ENCODE measurements at regions not wholly inside any gene's neighbourhood (a gene's known extent, or its start where the extent isn't known, plus 50 kb on each side); places are given as distances from the start of the nearest gene placed in this dataset.

GRCh38 chrX:69268611-69269010 lies 103.4 kb upstream of the PJA1 start:
- no peaks in the 10 kb centered on the region for H3K9me3 ChIP-seq (ENCODE audit: control insufficient read depth in 1 of 2, insufficient read depth in 1 of 2, low read depth in 1 of 2, low read length in 2 of 2)
- DNase-seq (ENCODE audit: low read depth, low spot score) (no peak), ATAC-seq (no peak)
- no peaks in the 10 kb centered on the region for H3K4me1 ChIP-seq (ENCODE audit: control insufficient read depth in 1 of 2, insufficient read depth in 2 of 2, low read length in 2 of 2)
- BruUV-seq (replicated peaks), result no TSS peak
- H3K27ac ChIP-seq (ENCODE audit: low read depth, low read length), result no peak overlapping the region
- H2AFZ ChIP-seq (ENCODE audit: low read depth, low read length, poor library complexity, severe bottlenecking), result no peak overlapping the region
- intact Hi-C loops (cut with micrococcal nuclease), result no loop called here
- H3K9me2 ChIP-seq (ENCODE audit: insufficient read depth), result no peaks in the 10 kb centered on the region
- ChIA-PET POLR2A (no interaction called here), RAD21 (ENCODE audit: low non-redundant PET in 1 of 2, low total read pairs in 2 of 2, uncharacterized antibody in 2 of 2, unreplicated experiment in 2 of 2) (no interaction called here), CTCF (no interaction called here)
- H3K36me3 ChIP-seq (ENCODE audit: control insufficient read depth in 1 of 2, insufficient read depth in 2 of 2, low read length in 2 of 2), result no peaks in the 10 kb centered on the region
- no peak overlapping the region for H3K4me2 ChIP-seq (ENCODE audit: low read length)
- H3K27me3 ChIP-seq (ENCODE audit: insufficient read depth, low read length), result no peaks in the 10 kb centered on the region
- no peak overlapping the region for H3K9ac ChIP-seq (ENCODE audit: low read length)
- TF ChIP-seq POLR2A (IDR thresholded peaks at IDR 0.05; ENCODE audit: borderline replicate concordance, extremely low read depth, insufficient read depth, insufficient read length), result no peak
- TF ChIP-seq CTCF (IDR thresholded peaks at IDR 0.05 in 2 of 3, conservative IDR thresholded peaks at IDR 0.05 in 1 of 3; ENCODE audit: borderline replicate concordance in 1 of 3, insufficient read depth in 1 of 3, low read depth in 2 of 3, low read length in 2 of 3), result no peak
- no peak for TF ChIP-seq EZH2 (IDR thresholded peaks at IDR 0.05)
- TF ChIP-seq FOSL1 (IDR thresholded peaks at IDR 0.05; ENCODE audit: low read depth), result no peak
- TF ChIP-seq POLR2AphosphoS5 (IDR thresholded peaks at IDR 0.05; ENCODE audit: low read depth, low read length), result no peak
- no peak for TF ChIP-seq RAD21 (IDR thresholded peaks at IDR 0.05; ENCODE audit: low read depth)
- no peak for TF ChIP-seq TCF7L2 (IDR thresholded peaks at IDR 0.05; ENCODE audit: borderline replicate concordance, extremely low read depth, insufficient read depth, insufficient read length)
- TF ChIP-seq EGR1 (IDR thresholded peaks at IDR 0.05; ENCODE audit: low read depth), result no peak
- no peak for TF ChIP-seq SRF (IDR thresholded peaks at IDR 0.05; ENCODE audit: low read depth)
- no peak for TF ChIP-seq ZNF274 (IDR thresholded peaks at IDR 0.05; ENCODE audit: low read depth, low read length)
- no peak for TF ChIP-seq ZFX (IDR thresholded peaks at IDR 0.05)
- TF ChIP-seq SIN3A (IDR thresholded peaks at IDR 0.05; ENCODE audit: low read depth), result no peak
- TF ChIP-seq ELF1 (IDR thresholded peaks at IDR 0.05; ENCODE audit: borderline replicate concordance, low read depth), result no peak
- TF ChIP-seq EZH2phosphoT487 (IDR thresholded peaks at IDR 0.05; ENCODE audit: borderline replicate concordance), result no peak
- no peak for TF ChIP-seq CBX3 (IDR thresholded peaks at IDR 0.05; ENCODE audit: low read depth)
- TF ChIP-seq MAX (IDR thresholded peaks at IDR 0.05), result no peak
- no peak for TF ChIP-seq YY1 (IDR thresholded peaks at IDR 0.05; ENCODE audit: extremely low read depth, insufficient replicate concordance, low read depth, low read length)
- TF ChIP-seq, protein P1, sequence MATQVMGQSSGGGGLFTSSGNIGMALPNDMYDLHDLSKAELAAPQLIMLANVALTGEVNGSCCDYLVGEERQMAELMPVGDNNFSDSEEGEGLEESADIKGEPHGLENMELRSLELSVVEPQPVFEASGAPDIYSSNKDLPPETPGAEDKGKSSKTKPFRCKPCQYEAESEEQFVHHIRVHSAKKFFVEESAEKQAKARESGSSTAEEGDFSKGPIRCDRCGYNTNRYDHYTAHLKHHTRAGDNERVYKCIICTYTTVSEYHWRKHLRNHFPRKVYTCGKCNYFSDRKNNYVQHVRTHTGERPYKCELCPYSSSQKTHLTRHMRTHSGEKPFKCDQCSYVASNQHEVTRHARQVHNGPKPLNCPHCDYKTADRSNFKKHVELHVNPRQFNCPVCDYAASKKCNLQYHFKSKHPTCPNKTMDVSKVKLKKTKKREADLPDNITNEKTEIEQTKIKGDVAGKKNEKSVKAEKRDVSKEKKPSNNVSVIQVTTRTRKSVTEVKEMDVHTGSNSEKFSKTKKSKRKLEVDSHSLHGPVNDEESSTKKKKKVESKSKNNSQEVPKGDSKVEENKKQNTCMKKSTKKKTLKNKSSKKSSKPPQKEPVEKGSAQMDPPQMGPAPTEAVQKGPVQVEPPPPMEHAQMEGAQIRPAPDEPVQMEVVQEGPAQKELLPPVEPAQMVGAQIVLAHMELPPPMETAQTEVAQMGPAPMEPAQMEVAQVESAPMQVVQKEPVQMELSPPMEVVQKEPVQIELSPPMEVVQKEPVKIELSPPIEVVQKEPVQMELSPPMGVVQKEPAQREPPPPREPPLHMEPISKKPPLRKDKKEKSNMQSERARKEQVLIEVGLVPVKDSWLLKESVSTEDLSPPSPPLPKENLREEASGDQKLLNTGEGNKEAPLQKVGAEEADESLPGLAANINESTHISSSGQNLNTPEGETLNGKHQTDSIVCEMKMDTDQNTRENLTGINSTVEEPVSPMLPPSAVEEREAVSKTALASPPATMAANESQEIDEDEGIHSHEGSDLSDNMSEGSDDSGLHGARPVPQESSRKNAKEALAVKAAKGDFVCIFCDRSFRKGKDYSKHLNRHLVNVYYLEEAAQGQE (IDR thresholded peaks at IDR 0.05; ENCODE audit: low read depth), result no peak
- H4K20me1 ChIP-seq (ENCODE audit: insufficient read depth), result no peaks in the 10 kb centered on the region
- no peak overlapping the region for H3K4me3 ChIP-seq (replicated peaks in 1 of 2; ENCODE audit: low read depth in 1 of 2, low read length in 2 of 2)
- H3K79me2 ChIP-seq (ENCODE audit: insufficient read depth, low read length), result no peaks in the 10 kb centered on the region
